GM10266 (cell line): ENCODE measurements at regions not wholly inside any gene's neighbourhood (a gene's known extent, or its start where the extent isn't known, plus 50 kb on each side); places are given as distances from the start of the nearest gene placed in this dataset.
"Not testable (repeated sequence)": the region's sequence is repeated elsewhere in the genome, so short reads cannot be mapped to it uniquely, and the experiment has no call there.

Experiments used
- DNase-seq: peaks from one replicate; pipeline ENCODE4 v3.0.0; 2012; ENCODE audit errors: extremely low spot score
- CTCF ChIP-seq: IDR thresholded peaks from 2 replicates; pipeline ENCODE4 v1.5.1; 2012; ENCODE audit warnings: mild to moderate bottlenecking, low read depth; ENCODE audit not compliant: control insufficient read depth, insufficient read depth; ENCODE audit errors: missing control alignments

GRCh38 chr1:65626003-65626402 is 166.7 kb upstream of the PDE4B start:
- no peak for TF ChIP-seq CTCF

GRCh38 chr1:65629788-65630187 is 162.9 kb upstream of the PDE4B start:
- no peak for TF ChIP-seq CTCF
- DNase-seq, result no peak

More at GRCh38 chr1:65626003-65626402, 166.7 kb upstream of the PDE4B start:
- DNase-seq, result no peak

- no peak for TF ChIP-seq CTCF
- DNase-seq, result no peak
Observed at GRCh38 chr1:65630855-65631254, 161.8 kb upstream of the PDE4B start.

GRCh38 chr1:65632235-65632634 is 160.5 kb upstream of the PDE4B start:
- no peak for DNase-seq

GRCh38 chr1:65640046-65640445 is 152.6 kb upstream of the PDE4B start:
- TF ChIP-seq CTCF, result no peak

More at GRCh38 chr1:65632235-65632634, 160.5 kb upstream of the PDE4B start:
- no peak for TF ChIP-seq CTCF

GRCh38 chr1:65649185-65649584 is 143.5 kb upstream of the PDE4B start:
- DNase-seq, result not testable (repeated sequence)

More at GRCh38 chr1:65640046-65640445, 152.6 kb upstream of the PDE4B start:
- DNase-seq, result no peak

GRCh38 chr1:65650682-65651081 is 142.0 kb upstream of the PDE4B start:
- DNase-seq, result no peak
- no peak for TF ChIP-seq CTCF

GRCh38 chr1:65654526-65654925 is 138.2 kb upstream of the PDE4B start:
- DNase-seq, result not testable (repeated sequence)

- not testable (repeated sequence) for DNase-seq
Observed at GRCh38 chr1:65657609-65658008, 135.1 kb upstream of the PDE4B start.
